Lower leg skin (tissue), 3 donors: ENCODE measurements at regions not wholly inside any gene's neighbourhood (a gene's known extent, or its start where the extent isn't known, plus 50 kb on each side); places are given as distances from the start of the nearest gene placed in this dataset.

ENCODE experiments used
- POLR2A ChIP-seq, 2 donors: fragments of 450-650 bp; IDR thresholded peaks; one replicate each; pipeline ENCODE4 v1.6.1; 2016 to 2017; ENCODE audit warnings: antibody characterized with exemption in 2 of 2, mild to moderate bottlenecking in 1 of 2, moderate library complexity in 1 of 2
- TF ChIP-seq, protein P1 (sequence below), 3 donors: fragments of 450-650 bp; IDR thresholded peaks; one replicate each; pipeline ENCODE4 v1.5.1; 2016; ENCODE audit warnings: antibody characterized with exemption in 3 of 3, mild to moderate bottlenecking in 3 of 3, moderate library complexity in 2 of 3

DNA sequence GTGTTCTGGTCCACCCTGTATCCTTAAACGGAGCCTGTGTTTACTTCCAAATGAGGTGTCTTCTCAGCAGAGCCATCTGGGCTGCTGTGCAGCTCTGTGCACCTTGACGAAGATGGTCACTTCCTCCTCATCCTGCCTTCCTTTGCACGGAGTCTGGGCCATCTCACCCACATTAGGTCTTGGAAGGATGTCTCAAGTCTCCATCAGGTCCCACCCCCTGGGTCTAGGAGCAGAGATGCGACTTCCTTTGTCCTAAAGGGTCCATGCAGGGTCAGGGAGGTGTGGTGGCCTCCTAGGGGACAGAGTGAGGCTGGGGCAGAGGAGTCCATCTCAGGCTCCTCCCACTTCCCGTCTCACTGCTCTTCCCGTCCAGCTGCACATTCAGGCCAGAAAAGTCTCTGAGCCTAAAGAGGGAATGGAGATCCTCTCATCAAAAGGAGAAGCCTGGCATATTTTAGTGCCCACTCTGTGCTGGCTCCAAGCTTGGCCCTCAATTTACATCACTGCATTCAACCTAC lies 209.2 kb downstream of the MATN1 start:
- TF ChIP-seq, protein P1, sequence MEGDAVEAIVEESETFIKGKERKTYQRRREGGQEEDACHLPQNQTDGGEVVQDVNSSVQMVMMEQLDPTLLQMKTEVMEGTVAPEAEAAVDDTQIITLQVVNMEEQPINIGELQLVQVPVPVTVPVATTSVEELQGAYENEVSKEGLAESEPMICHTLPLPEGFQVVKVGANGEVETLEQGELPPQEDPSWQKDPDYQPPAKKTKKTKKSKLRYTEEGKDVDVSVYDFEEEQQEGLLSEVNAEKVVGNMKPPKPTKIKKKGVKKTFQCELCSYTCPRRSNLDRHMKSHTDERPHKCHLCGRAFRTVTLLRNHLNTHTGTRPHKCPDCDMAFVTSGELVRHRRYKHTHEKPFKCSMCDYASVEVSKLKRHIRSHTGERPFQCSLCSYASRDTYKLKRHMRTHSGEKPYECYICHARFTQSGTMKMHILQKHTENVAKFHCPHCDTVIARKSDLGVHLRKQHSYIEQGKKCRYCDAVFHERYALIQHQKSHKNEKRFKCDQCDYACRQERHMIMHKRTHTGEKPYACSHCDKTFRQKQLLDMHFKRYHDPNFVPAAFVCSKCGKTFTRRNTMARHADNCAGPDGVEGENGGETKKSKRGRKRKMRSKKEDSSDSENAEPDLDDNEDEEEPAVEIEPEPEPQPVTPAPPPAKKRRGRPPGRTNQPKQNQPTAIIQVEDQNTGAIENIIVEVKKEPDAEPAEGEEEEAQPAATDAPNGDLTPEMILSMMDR (IDR thresholded peaks at IDR 0.05), result no peak
- TF ChIP-seq POLR2A (IDR thresholded peaks at IDR 0.05), result no peak
